T-helper 2 cell treated with Interferon-gamma antibody and Interleukin-4, amounts not matched to agents 5 μg/mL and 100 μg/mL, for 36 hours (primary cell): ENCODE measurements at regions not wholly inside any gene's neighbourhood (a gene's known extent, or its start where the extent isn't known, plus 50 kb on each side); places are given as distances from the start of the nearest gene placed in this dataset.
"Not testable (repeated sequence)": the region's sequence is repeated elsewhere in the genome, so short reads cannot be mapped to it uniquely, and the experiment has no call there.

Experiments
- DNase-seq: peaks from one replicate; pipeline ENCODE4 v3.0.0; 2021; ENCODE audit warnings: low spot score
- H3K27ac Mint-ChIP-seq: one replicate; pipeline ENCODE4 v1.8.0; 2021; ENCODE audit warnings: mild to moderate bottlenecking, mixed read lengths
- H3K27me3 Mint-ChIP-seq: one replicate; pipeline ENCODE4 v1.8.0; 2021; ENCODE audit warnings: low read depth, mixed read lengths
- H3K36me3 Mint-ChIP-seq: one replicate; pipeline ENCODE4 v1.8.0; 2021; ENCODE audit warnings: low read depth, mixed read lengths
- H3K4me1 Mint-ChIP-seq: one replicate; pipeline ENCODE4 v1.8.0; 2021; ENCODE audit warnings: low read depth, mixed read lengths
- H3K4me3 Mint-ChIP-seq: one replicate; pipeline ENCODE4 v1.8.0; 2022; ENCODE audit warnings: mild to moderate bottlenecking, moderate library complexity, mixed read lengths
- H3K9me3 Mint-ChIP-seq: one replicate; pipeline ENCODE4 v1.8.0; 2021; ENCODE audit warnings: mixed read lengths

DNA sequence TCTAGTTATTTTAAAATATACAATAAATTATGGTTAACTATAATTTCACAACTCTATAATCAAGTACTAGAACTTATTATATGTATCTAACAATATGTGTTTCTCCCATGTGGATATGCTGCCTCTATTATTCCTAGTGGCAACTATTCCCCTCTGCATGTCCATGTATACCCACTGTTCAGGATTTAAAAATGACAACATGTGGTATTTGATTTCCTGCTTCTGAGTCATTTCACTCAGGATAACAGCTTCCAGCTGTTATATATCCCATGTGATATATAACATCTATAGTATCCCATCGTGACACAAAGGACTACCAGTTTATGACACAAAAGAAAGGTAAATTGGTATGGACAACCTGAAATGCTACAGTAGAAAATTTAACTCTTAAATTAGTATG, 167.4 kb upstream of the TACR3 start:
- Mint-ChIP-seq H3K27ac (no peak overlapping the region), H3K4me1 (no peaks in the 10 kb centered on the region), H3K27me3 (no peaks in the 10 kb centered on the region), H3K4me3 (no peak overlapping the region), H3K9me3 (peaks cover 11% of the 10 kb centered on the region), H3K36me3 (no peaks in the 10 kb centered on the region)
- no peak for DNase-seq

DNA sequence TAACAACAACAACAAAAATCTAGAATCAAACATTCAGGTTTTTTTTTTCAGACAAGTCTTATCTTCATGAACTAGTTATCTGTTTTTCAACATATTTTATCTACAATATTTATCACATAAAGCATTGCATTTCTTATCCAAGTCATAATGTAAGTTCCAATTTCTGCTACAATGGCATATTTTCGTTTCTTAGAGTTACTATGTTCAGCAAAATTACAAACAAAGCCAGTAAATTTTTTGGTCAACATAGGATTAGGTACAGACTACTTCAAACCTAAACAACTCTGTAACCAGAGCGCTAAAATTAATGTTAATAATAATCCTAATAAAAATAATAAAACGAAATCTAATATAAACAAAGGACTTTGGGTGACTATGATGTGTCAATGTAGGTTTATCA, 165.4 kb upstream of the TACR3 start:
- Mint-ChIP-seq H3K4me3 (no peak overlapping the region), H3K27ac (no peak overlapping the region), H3K4me1 (no peaks in the 10 kb centered on the region), H3K9me3 (peaks cover 6% of the 10 kb centered on the region), H3K27me3 (no peaks in the 10 kb centered on the region), H3K36me3 (no peaks in the 10 kb centered on the region)
- no peak for DNase-seq

DNA sequence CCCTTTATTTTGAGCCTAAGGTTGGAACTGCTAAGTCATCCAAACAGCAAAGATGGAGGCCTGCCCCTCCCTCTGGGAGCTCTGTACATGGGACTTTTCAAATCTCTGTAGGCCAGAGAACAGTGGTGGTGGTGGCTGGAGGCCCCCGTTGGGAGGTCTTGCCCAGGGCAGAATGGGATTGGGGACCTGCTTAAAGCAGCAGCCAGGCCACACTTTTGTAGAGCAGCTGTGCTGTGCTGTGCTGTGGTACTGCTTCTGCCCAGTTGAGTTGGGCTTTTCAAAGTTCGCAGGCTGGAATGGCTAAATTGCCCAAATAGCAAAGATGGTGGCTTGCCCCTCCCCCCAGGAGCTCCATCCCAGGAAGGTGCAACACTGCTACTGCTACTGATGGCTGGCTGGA, 147.5 kb upstream of the TACR3 start:
- Mint-ChIP-seq H3K4me1 (no peaks in the 10 kb centered on the region), H3K27me3 (no peaks in the 10 kb centered on the region), H3K9me3 (peaks cover 8% of the 10 kb centered on the region), H3K36me3 (no peaks in the 10 kb centered on the region), H3K27ac (no peak overlapping the region), H3K4me3 (no peak overlapping the region)
- no peak for DNase-seq

DNA sequence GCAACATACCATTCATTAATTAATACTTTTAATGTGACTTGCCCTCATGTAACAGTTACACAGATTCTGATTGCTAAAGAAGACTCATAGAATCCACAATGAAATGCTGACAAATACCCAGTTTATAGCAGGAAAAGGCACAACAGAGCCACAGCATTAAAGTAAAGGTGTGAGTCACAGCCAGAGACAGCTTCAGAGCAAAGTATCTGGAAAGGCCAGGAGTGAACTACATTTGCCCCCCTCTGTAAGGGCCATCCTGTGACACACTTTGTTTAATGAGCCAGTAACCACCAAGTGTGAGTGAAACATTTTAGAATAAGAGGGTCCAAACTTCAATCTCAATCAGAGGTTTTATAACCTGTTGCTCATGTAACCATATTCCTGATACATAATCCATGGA, 133.8 kb upstream of the TACR3 start:
- DNase-seq: no peak
- Mint-ChIP-seq H3K27me3 (no peaks in the 10 kb centered on the region), H3K4me1 (no peaks in the 10 kb centered on the region), H3K4me3 (no peak overlapping the region), H3K27ac (no peak overlapping the region), H3K9me3 (peaks cover 9% of the 10 kb centered on the region), H3K36me3 (no peaks in the 10 kb centered on the region)

DNA sequence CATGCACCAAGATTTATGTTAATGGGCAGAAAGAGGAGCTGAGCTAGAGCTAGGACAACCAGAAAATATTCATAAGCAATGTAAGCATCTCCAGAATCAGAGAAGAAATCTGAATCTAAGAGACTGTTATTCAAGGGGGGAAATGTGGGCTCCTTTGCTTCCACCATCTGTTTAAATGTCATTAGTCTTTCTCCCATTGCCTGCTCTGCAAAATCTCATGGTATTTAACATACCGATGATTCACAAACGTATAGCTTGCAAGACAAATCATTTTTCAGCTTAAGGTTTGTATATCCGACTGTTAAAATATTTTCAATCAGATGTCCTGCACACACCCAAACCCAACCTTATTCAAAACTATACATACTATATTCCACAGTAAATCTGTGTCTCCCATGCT, 133.4 kb upstream of the TACR3 start:
- H3K9me3 Mint-ChIP-seq: peaks cover 11% of the 10 kb centered on the region
- no peak for DNase-seq
- no peaks in the 10 kb centered on the region for H3K4me1 Mint-ChIP-seq
- H3K36me3 Mint-ChIP-seq: no peaks in the 10 kb centered on the region
- no peak overlapping the region for H3K4me3 Mint-ChIP-seq
- H3K27ac Mint-ChIP-seq: no peak overlapping the region
- H3K27me3 Mint-ChIP-seq: no peaks in the 10 kb centered on the region

DNA sequence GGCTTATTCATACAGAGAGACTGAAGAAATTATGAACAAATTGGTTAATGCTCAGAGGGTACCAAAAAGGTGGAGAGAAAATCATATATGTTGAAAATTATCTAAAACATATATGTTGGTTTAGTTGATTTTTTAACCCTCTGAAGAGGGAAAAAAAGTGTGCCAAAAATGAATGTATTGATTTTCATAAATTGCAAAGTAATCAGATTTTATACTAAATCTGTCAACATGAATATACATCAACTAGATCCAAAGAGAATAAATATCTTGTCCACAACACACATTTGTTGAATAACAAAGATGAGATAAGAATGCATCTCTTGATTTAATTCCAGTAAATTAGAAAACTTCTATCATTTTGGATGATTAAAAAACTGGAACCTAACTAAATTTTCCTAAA, 125.3 kb upstream of the TACR3 start:
- no peaks in the 10 kb centered on the region for H3K4me1 Mint-ChIP-seq

DNA sequence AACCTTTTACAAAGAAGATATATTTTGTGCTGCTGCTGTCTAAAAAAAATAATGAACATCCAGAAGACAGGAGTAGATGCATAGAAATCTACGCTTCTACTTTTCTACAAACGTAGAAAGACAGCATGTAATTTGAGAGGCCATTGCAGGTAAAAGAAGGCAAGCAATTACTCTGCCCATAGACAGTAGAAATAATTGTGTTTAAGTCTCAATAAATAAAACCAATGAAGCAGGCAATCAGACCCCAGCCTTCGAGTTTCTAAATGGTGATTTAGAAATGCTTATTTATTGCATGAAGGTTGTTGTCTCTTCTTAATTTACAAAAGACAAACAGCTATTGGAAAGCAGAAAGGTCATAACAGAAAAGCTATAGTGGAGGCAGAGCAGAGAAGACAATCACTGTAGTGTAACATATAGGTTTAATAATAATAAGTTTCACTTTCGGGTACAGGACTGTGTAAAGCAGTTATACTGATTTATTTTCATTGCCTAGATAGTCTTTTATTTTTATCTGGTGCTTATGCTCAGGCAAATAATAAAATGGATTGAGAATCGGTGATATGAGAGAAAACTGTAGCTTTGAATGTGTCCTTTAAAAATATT, 123.0 kb upstream of the TACR3 start:
- Mint-ChIP-seq H3K4me1 (no peaks in the 10 kb centered on the region), H3K27me3 (no peaks in the 10 kb centered on the region), H3K4me3 (no peak overlapping the region), H3K9me3 (peaks cover 16% of the 10 kb centered on the region), H3K36me3 (no peaks in the 10 kb centered on the region), H3K27ac (no peak overlapping the region)
- DNase-seq: no peak

More for the DNA sequence above, 125.3 kb upstream of the TACR3 start:
- peaks cover 8% of the 10 kb centered on the region for H3K9me3 Mint-ChIP-seq
- H3K4me3 Mint-ChIP-seq: no peak overlapping the region
- no peaks in the 10 kb centered on the region for H3K36me3 Mint-ChIP-seq
- DNase-seq: no peak
- no peaks in the 10 kb centered on the region for H3K27me3 Mint-ChIP-seq
- no peak overlapping the region for H3K27ac Mint-ChIP-seq

DNA sequence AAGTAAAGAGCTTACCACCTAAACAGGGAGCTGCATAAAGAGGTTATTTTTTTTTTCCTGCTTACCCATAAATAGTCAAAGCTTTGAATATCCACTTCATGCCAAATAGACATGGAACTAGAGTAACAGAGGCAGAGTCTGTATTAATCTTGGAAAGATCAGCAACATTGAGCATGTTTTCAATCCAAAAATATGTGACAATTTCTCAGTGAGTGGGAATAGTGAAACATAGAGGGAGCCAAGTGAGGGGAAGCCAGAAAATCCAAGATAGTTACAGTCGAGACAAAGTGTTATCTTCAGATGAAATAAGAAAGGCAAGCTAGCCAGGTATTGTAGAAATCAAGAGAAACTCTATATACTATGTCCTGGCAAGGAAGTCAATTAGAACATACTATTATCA, 122.3 kb upstream of the TACR3 start:
- Mint-ChIP-seq H3K27ac (no peak overlapping the region), H3K27me3 (no peaks in the 10 kb centered on the region), H3K9me3 (peaks cover 16% of the 10 kb centered on the region), H3K36me3 (no peaks in the 10 kb centered on the region), H3K4me1 (no peaks in the 10 kb centered on the region), H3K4me3 (no peak overlapping the region)
- no peak for DNase-seq

DNA sequence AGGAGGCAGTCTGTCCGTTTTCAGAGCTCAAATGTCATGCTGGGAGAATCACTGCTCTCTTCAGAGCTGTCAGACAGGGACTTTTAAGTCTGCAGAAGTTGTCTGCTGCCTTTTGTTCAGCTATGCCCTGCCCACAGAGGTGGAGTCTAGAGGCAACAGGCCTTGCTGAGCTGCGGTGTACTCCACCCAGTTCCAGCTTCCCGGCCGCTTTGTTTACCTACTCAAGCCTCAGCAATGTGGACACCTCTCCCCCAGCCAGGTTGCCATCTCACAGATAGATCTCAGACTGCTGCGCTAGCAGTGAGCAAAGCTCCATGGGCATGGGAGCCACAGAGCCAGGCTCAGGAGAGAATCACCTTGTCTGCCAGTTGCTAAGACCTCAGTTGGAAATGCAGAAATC, 90.5 kb upstream of the TACR3 start:
- H3K27me3 Mint-ChIP-seq, H3K4me1 Mint-ChIP-seq, H3K27ac Mint-ChIP-seq, DNase-seq, H3K4me3 Mint-ChIP-seq, H3K36me3 Mint-ChIP-seq, H3K9me3 Mint-ChIP-seq: not testable (repeated sequence)

DNA sequence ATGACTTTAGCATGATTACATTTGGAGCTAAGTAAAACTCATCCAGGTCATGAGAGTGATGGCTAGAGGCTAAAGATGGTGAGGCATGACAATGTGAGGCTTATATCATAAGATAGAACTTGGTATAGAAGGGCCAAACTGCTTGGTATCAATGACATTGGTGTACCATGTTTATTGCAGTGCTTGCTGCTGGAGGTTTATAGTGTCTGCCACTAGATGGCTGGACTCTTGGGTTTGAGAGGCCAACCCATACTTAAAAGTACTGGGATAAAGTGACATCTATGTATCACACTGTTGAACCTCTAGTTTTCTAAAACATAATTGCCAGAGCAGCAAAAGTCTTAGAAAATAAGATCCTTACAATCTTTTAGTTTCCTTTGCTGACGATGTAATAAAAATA, 83.0 kb upstream of the TACR3 start:
- H3K4me1 Mint-ChIP-seq: no peaks in the 10 kb centered on the region
- H3K4me3 Mint-ChIP-seq: no peak overlapping the region
- H3K36me3 Mint-ChIP-seq: no peaks in the 10 kb centered on the region
- no peaks in the 10 kb centered on the region for H3K27me3 Mint-ChIP-seq
- H3K27ac Mint-ChIP-seq: no peak overlapping the region
- H3K9me3 Mint-ChIP-seq: peaks cover 18% of the 10 kb centered on the region
- DNase-seq: no peak

DNA sequence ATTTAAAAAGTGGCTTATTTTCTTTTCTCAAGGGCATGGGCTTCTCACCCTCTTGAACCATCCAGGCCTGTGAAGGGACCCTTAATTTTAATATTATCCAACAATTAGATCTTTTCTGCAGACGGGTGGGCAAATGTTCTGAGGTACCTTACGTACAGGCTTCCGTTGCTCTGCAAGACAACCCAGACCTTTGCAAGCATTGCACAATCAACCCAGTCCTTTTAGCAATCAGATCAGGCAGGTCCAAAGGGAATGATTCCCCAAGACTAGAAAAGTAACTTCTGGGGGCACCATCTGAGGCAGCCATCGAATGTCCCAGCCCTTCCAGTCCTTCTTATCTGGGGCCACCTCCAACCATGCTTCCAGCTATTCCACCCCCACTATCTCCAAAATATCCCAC, 67.3 kb upstream of the TACR3 start:
- Mint-ChIP-seq H3K27ac (no peak overlapping the region), H3K27me3 (no peaks in the 10 kb centered on the region), H3K4me3 (no peak overlapping the region), H3K9me3 (no peaks in the 10 kb centered on the region), H3K4me1 (no peaks in the 10 kb centered on the region), H3K36me3 (no peaks in the 10 kb centered on the region)
- DNase-seq: no peak

DNA sequence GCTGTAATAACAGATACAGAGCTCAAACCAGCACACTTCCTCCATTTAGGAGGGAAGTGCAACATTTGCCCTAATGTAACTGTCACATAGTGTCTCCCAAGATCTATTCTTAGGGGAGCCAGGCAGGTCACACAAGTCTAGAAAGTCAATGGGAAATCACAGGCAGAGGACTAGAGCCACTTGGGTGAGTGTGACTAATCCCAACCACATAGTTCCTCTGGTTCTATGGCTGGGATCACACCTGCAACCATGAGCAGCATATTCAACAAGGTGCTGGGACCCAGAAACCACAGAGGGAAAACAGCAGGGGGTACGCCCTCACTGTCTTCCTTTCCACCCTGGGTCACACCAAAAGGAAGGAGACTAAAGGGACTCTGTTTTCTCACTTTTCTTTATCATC, 66.8 kb upstream of the TACR3 start:
- no peaks in the 10 kb centered on the region for H3K4me1 Mint-ChIP-seq
- DNase-seq: no peak
- no peak overlapping the region for H3K4me3 Mint-ChIP-seq
- H3K36me3 Mint-ChIP-seq: no peaks in the 10 kb centered on the region
- no peaks in the 10 kb centered on the region for H3K9me3 Mint-ChIP-seq
- no peaks in the 10 kb centered on the region for H3K27me3 Mint-ChIP-seq
- H3K27ac Mint-ChIP-seq: no peak overlapping the region

DNA sequence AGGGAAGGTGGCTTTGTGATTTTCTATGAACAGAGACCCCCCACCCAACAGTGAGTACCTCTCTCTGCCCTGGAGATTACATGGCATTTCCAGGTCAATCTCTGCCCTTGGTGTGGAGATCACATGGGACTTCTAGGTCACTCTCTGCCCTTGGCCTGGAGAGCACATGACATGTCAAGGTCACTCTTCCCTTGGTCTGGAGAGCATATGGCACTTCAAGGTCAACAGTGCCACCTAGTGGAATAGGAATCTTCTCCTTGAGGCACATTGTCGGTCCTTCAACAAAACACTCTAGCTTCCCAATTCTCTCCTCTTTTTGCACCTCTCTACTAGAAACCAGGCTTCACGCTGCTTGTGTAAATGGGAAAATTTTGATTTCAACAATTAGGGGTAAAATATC, 66.2 kb upstream of the TACR3 start:
- H3K27ac Mint-ChIP-seq: no peak overlapping the region
- H3K36me3 Mint-ChIP-seq: no peaks in the 10 kb centered on the region
- no peak overlapping the region for H3K4me3 Mint-ChIP-seq

DNA sequence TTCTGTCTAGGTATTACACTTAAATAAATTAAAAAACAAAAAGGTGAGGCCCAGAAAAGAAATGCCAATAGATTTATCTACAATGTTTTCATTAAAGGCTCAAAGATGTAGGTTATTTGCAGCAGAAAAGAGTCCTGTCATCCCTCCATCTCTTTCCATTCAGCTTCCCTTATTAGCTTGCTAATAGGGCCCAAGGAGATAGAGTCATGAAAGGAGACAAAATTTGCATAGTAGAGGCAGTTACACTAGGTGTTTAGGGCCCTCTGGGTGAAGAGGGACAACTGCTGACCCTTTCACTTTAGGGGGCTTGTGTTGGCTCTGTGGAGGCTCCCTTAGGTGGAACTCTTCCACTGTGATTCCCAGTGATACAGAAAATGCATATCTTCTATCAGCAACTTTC, 58.4 kb upstream of the TACR3 start:
- no peaks in the 10 kb centered on the region for H3K9me3 Mint-ChIP-seq
- H3K27me3 Mint-ChIP-seq: no peaks in the 10 kb centered on the region
- no peak overlapping the region for H3K4me3 Mint-ChIP-seq
- DNase-seq: no peak
- H3K4me1 Mint-ChIP-seq: no peaks in the 10 kb centered on the region
- no peak overlapping the region for H3K27ac Mint-ChIP-seq
- no peaks in the 10 kb centered on the region for H3K36me3 Mint-ChIP-seq

More for the DNA sequence above, 66.2 kb upstream of the TACR3 start:
- DNase-seq: no peak
- H3K4me1 Mint-ChIP-seq: no peaks in the 10 kb centered on the region
- H3K9me3 Mint-ChIP-seq: no peaks in the 10 kb centered on the region
- H3K27me3 Mint-ChIP-seq: no peaks in the 10 kb centered on the region

DNA sequence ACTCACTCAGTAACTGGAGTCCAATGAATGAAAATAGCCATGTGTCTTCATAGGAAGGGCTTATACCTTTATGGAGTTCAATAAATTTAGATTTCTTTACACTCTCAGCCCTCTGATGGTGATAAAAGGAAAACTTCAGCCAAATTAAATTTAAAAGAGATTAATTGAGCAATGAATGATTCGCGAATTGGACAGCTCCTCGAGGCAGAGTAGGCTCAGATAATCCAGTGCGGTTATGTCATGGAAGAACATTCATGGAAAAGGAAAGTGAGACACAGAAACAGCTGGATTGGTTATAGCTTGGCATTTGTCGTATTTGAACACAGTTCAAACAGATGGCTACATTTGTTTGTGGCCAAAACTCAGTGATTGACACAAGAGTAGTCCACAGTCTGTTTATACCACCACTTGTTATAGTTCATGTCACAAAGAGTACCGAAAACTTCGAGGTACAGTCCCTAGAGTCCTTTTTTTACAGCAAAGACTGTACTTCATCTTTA, 54.6 kb upstream of the TACR3 start:
- H3K4me1 Mint-ChIP-seq: no peaks in the 10 kb centered on the region
- no peak overlapping the region for H3K27ac Mint-ChIP-seq
- H3K36me3 Mint-ChIP-seq: no peaks in the 10 kb centered on the region
- no peak overlapping the region for H3K4me3 Mint-ChIP-seq
- DNase-seq: no peak
- H3K9me3 Mint-ChIP-seq: no peaks in the 10 kb centered on the region
- H3K27me3 Mint-ChIP-seq: no peaks in the 10 kb centered on the region
